GM19395 (cell line): ENCODE measurements at regions not wholly inside any gene's neighbourhood (a gene's known extent, or its start where the extent isn't known, plus 50 kb on each side); places are given as distances from the start of the nearest gene placed in this dataset.
"Not testable (repeated sequence)": the region's sequence is repeated elsewhere in the genome, so short reads cannot be mapped to it uniquely, and the experiment has no call there.

ENCODE experiments used
- ATAC-seq: cut with Tn5 transposase; IDR thresholded peaks from one replicate; pipeline ENCODE4 v1.9.1; 2021; ENCODE audit warnings: mild to moderate bottlenecking, moderate library complexity; ENCODE audit not compliant: unreplicated experiment

- no peak for ATAC-seq
Observed at GRCh38 chr1:95865769-95866168, 631.8 kb downstream of the RWDD3 start.

- ATAC-seq, result no peak
Observed at GRCh38 chr1:95876276-95876675, 642.3 kb downstream of the RWDD3 start.

- ATAC-seq, result no peak
Observed at GRCh38 chr1:95879498-95880050, 645.6 kb downstream of the RWDD3 start.

- ATAC-seq, result no peak
Observed at GRCh38 chr1:95888941-95889390, 655.0 kb downstream of the RWDD3 start.

- no peak for ATAC-seq
Observed at GRCh38 chr1:95889400-95889799, 655.4 kb downstream of the RWDD3 start.

- ATAC-seq, result no peak
Observed at GRCh38 chr1:95893921-95894320, 659.9 kb downstream of the RWDD3 start.

- no peak for ATAC-seq
Observed at GRCh38 chr1:95903060-95903459, 669.0 kb downstream of the RWDD3 start.

- ATAC-seq, result no peak
Observed at GRCh38 chr1:95905818-95906395, 671.9 kb downstream of the RWDD3 start.

GRCh38 chr1:95911739-95912138, 677.7 kb downstream of the RWDD3 start:
- ATAC-seq, result not testable (repeated sequence)

- no peak for ATAC-seq
Observed at GRCh38 chr1:95916616-95917015, 682.6 kb downstream of the RWDD3 start.

GRCh38 chr1:95924684-95925083, 690.7 kb downstream of the RWDD3 start:
- no peak for ATAC-seq

GRCh38 chr1:95926331-95926730, 692.3 kb downstream of the RWDD3 start:
- ATAC-seq, result no peak

GRCh38 chr1:95927061-95927460, 693.1 kb downstream of the RWDD3 start:
- ATAC-seq, result no peak

GRCh38 chr1:95935719-95936118, 701.7 kb downstream of the RWDD3 start:
- ATAC-seq, result no peak

GRCh38 chr1:95941121-95941798, 707.2 kb downstream of the RWDD3 start:
- ATAC-seq, result no peak

GRCh38 chr1:95948023-95948422, 714.0 kb downstream of the RWDD3 start:
- ATAC-seq, result no peak

- ATAC-seq, result no peak
Observed at GRCh38 chr1:95951371-95952102, 717.5 kb downstream of the RWDD3 start.

GRCh38 chr1:95953015-95953414, 719.0 kb downstream of the RWDD3 start:
- no peak for ATAC-seq

GRCh38 chr1:95954585-95954984, 720.6 kb downstream of the RWDD3 start:
- ATAC-seq, result no peak

- ATAC-seq, result no peak
Observed at GRCh38 chr1:95956215-95956614, 722.2 kb downstream of the RWDD3 start.

GRCh38 chr1:95957748-95958147, 723.7 kb downstream of the RWDD3 start:
- ATAC-seq, result no peak

GRCh38 chr1:95966866-95967265, 732.9 kb downstream of the RWDD3 start:
- no peak for ATAC-seq
